OCI-LY3 (cell line): ENCODE measurements at regions not wholly inside any gene's neighbourhood (a gene's known extent, or its start where the extent isn't known, plus 50 kb on each side); places are given as distances from the start of the nearest gene placed in this dataset.
"Not testable (repeated sequence)": the region's sequence is repeated elsewhere in the genome, so short reads cannot be mapped to it uniquely, and the experiment has no call there.

Experiments used
- EZH2phosphoT487 ChIP-seq: fragments of 200-600 bp; shearing (Covaris generic); IDR thresholded peaks from 2 replicates; pipeline ENCODE4 v1.6.1; 2018; ENCODE audit warnings: antibody characterized with exemption, mixed run types, low read depth
- TF ChIP-seq, protein P1 (sequence below): fragments of 200-600, 300-600 bp; sonication (generic); IDR thresholded peaks from 2 replicates; pipeline ENCODE4 v1.5.1; 2014; ENCODE audit warnings: antibody characterized with exemption, low read length, low read depth

DNA sequence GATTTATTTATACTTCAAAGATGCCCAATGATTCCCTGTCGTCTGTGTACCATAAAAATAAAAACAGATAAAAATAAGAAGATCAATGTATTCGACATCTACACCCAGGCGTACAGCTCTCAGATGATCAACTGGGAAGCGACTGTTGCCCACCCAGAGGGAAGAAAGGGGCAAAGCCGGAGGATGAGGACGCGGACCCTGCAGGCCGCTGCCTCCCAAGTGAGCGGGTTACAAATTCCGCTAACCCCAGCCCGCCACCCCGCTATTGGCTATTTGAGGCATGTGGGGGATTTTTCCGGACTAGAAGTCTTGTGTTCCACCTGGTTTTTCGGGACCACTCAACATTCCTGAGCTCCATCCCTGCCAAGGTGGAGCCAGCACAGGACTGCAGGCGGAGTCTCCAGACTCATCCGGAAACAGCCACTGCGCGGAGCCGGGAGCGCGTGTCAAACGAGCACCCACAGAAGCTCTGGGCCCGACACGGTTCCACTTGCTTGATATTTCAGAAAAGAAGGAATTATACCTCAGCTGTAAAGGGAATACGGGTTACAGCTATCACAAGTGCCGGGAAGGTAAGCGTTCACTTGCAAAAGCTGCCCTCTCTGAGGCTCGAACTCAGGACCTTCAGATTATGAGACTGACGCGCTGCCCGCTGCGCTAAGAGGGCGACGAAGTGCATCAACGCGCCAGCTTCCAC, 75.4 kb upstream of the ZNF322 start:
- TF ChIP-seq, protein P1, sequence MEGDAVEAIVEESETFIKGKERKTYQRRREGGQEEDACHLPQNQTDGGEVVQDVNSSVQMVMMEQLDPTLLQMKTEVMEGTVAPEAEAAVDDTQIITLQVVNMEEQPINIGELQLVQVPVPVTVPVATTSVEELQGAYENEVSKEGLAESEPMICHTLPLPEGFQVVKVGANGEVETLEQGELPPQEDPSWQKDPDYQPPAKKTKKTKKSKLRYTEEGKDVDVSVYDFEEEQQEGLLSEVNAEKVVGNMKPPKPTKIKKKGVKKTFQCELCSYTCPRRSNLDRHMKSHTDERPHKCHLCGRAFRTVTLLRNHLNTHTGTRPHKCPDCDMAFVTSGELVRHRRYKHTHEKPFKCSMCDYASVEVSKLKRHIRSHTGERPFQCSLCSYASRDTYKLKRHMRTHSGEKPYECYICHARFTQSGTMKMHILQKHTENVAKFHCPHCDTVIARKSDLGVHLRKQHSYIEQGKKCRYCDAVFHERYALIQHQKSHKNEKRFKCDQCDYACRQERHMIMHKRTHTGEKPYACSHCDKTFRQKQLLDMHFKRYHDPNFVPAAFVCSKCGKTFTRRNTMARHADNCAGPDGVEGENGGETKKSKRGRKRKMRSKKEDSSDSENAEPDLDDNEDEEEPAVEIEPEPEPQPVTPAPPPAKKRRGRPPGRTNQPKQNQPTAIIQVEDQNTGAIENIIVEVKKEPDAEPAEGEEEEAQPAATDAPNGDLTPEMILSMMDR = not testable (repeated sequence)
- not testable (repeated sequence) for TF ChIP-seq EZH2phosphoT487
